Mesothelial cell of epicardium (in vitro differentiated cells): ENCODE measurements at regions not wholly inside any gene's neighbourhood (a gene's known extent, or its start where the extent isn't known, plus 50 kb on each side); places are given as distances from the start of the nearest gene placed in this dataset.

Experiments used
- DNase-seq, 2 experiments: peaks; one replicate each; pipeline ENCODE4 v3.0.0; 2021; ENCODE audit warnings: low spot score in 2 of 2; ENCODE audit not compliant: unreplicated experiment in 2 of 2
- H3K27ac Mint-ChIP-seq: 2 replicates; pipeline ENCODE4 v1.8.0; 2021; ENCODE audit warnings: mixed read lengths
- H3K27me3 Mint-ChIP-seq: 2 replicates; pipeline ENCODE4 v1.8.0; 2021; ENCODE audit warnings: low read depth, mixed read lengths
- H3K36me3 Mint-ChIP-seq: 2 replicates; pipeline ENCODE4 v1.8.0; 2021; ENCODE audit warnings: mixed read lengths
- H3K4me1 Mint-ChIP-seq: 2 replicates; pipeline ENCODE4 v1.8.0; 2021; ENCODE audit warnings: mixed read lengths
- H3K4me3 Mint-ChIP-seq: 2 replicates; pipeline ENCODE4 v1.8.0; 2021; ENCODE audit warnings: mild to moderate bottlenecking, moderate library complexity, mixed read lengths
- H3K9me3 Mint-ChIP-seq: 2 replicates; pipeline ENCODE4 v1.8.0; 2021; ENCODE audit warnings: mixed read lengths
- CTCF ChIP-seq: fragments of 200-600 bp; sonication (generic); IDR thresholded peaks from one replicate; pipeline ENCODE4 v1.5.0; 2021; ENCODE audit warnings: antibody characterized with exemption; ENCODE audit not compliant: unreplicated experiment

- H3K4me1 Mint-ChIP-seq = no peaks in the 10 kb centered on the region
- TF ChIP-seq CTCF = no peak
Measured at GRCh38 chr10:108691126-108691525, 1232.2 kb downstream of the XPNPEP1 start.

GRCh38 chr10:108690530-108690929, 1232.8 kb downstream of the XPNPEP1 start:
- no peak overlapping the region for H3K27ac Mint-ChIP-seq
- no peak for TF ChIP-seq CTCF
- H3K36me3 Mint-ChIP-seq = no peaks in the 10 kb centered on the region
- H3K9me3 Mint-ChIP-seq = peaks cover 10% of the 10 kb centered on the region
- no peak overlapping the region for H3K4me3 Mint-ChIP-seq
- no peak for DNase-seq
- no peaks in the 10 kb centered on the region for H3K27me3 Mint-ChIP-seq
- H3K4me1 Mint-ChIP-seq = no peaks in the 10 kb centered on the region

More at GRCh38 chr10:108691126-108691525, 1232.2 kb downstream of the XPNPEP1 start:
- peaks cover 10% of the 10 kb centered on the region for H3K9me3 Mint-ChIP-seq
- H3K4me3 Mint-ChIP-seq = no peak overlapping the region
- no peak overlapping the region for H3K27ac Mint-ChIP-seq
- no peak for DNase-seq
- no peaks in the 10 kb centered on the region for H3K27me3 Mint-ChIP-seq
- H3K36me3 Mint-ChIP-seq = no peaks in the 10 kb centered on the region

- Mint-ChIP-seq H3K4me3 (no peak overlapping the region), H3K27me3 (no peaks in the 10 kb centered on the region), H3K9me3 (peaks cover 10% of the 10 kb centered on the region), H3K4me1 (no peaks in the 10 kb centered on the region), H3K36me3 (no peaks in the 10 kb centered on the region), H3K27ac (no peak overlapping the region)
- no peak for DNase-seq
- no peak for TF ChIP-seq CTCF
Measured at GRCh38 chr10:108689891-108690290, 1233.4 kb downstream of the XPNPEP1 start.

- no peak for DNase-seq
- H3K4me1 Mint-ChIP-seq = peaks cover 3% of the 10 kb centered on the region
- H3K36me3 Mint-ChIP-seq = no peaks in the 10 kb centered on the region
- H3K27me3 Mint-ChIP-seq = no peaks in the 10 kb centered on the region
- H3K27ac Mint-ChIP-seq = no peak overlapping the region
- peaks cover 10% of the 10 kb centered on the region for H3K9me3 Mint-ChIP-seq
- no peak overlapping the region for H3K4me3 Mint-ChIP-seq
- no peak for TF ChIP-seq CTCF
Measured at GRCh38 chr10:108688314-108688713, 1235.0 kb downstream of the XPNPEP1 start.

- peaks cover 10% of the 10 kb centered on the region for H3K9me3 Mint-ChIP-seq
- no peak for DNase-seq
- H3K27ac Mint-ChIP-seq = no peak overlapping the region
- TF ChIP-seq CTCF = no peak
- no peaks in the 10 kb centered on the region for H3K36me3 Mint-ChIP-seq
- no peak overlapping the region for H3K4me3 Mint-ChIP-seq
- no peaks in the 10 kb centered on the region for H3K27me3 Mint-ChIP-seq
- H3K4me1 Mint-ChIP-seq = peaks cover 3% of the 10 kb centered on the region
Measured at GRCh38 chr10:108685863-108686531, 1237.3 kb downstream of the XPNPEP1 start.

GRCh38 chr10:108684431-108684830, 1238.9 kb downstream of the XPNPEP1 start:
- Mint-ChIP-seq H3K27me3 (no peaks in the 10 kb centered on the region), H3K4me3 (no peak overlapping the region), H3K36me3 (no peaks in the 10 kb centered on the region), H3K27ac (no peak overlapping the region), H3K4me1 (peaks cover 3% of the 10 kb centered on the region), H3K9me3 (peaks cover 10% of the 10 kb centered on the region)
- no peak for TF ChIP-seq CTCF
- no peak for DNase-seq
